Right renal pelvis (tissue), 4 donors: ENCODE measurements at regions not wholly inside any gene's neighbourhood (a gene's known extent, or its start where the extent isn't known, plus 50 kb on each side); places are given as distances from the start of the nearest gene placed in this dataset.
"Not testable (repeated sequence)": the region's sequence is repeated elsewhere in the genome, so short reads cannot be mapped to it uniquely, and the experiment has no call there.

Experiments
- DNase-seq, 4 donors: peaks; one replicate each; pipeline ENCODE4 v3.0.0-alpha.2; 2013; ENCODE audit warnings: low read depth in 4 of 4, low spot score in 3 of 4, missing footprints in 1 of 4

GRCh38 chr22:48511781-48512327 is 1315.8 kb downstream of the BRD1 start:
- DNase-seq, result no peak

- no peak for DNase-seq
Observed at GRCh38 chr22:48511211-48511610, 1316.5 kb downstream of the BRD1 start.

- no peak for DNase-seq
Observed at GRCh38 chr22:48510599-48510998, 1317.1 kb downstream of the BRD1 start.

GRCh38 chr22:48507595-48508350 is 1319.9 kb downstream of the BRD1 start:
- DNase-seq, result no peak

GRCh38 chr22:48507171-48507570 is 1320.5 kb downstream of the BRD1 start:
- no peak for DNase-seq

- DNase-seq, result no peak
Observed at GRCh38 chr22:48506506-48507145, 1321.0 kb downstream of the BRD1 start.

- no peak for DNase-seq
Observed at GRCh38 chr22:48505891-48506290, 1321.8 kb downstream of the BRD1 start.

GRCh38 chr22:48504519-48505140 is 1323.0 kb downstream of the BRD1 start:
- DNase-seq, result no peak

- DNase-seq, result no peak
Observed at GRCh38 chr22:48503876-48504275, 1323.8 kb downstream of the BRD1 start.

GRCh38 chr22:48503035-48503625 is 1324.5 kb downstream of the BRD1 start:
- DNase-seq, result no peak

GRCh38 chr22:48501231-48501750 is 1326.4 kb downstream of the BRD1 start:
- DNase-seq, result no peak

- no peak for DNase-seq
Observed at GRCh38 chr22:48500471-48501230, 1327.0 kb downstream of the BRD1 start.

- no peak for DNase-seq
Observed at GRCh38 chr22:48499456-48500425, 1327.9 kb downstream of the BRD1 start.

GRCh38 chr22:48498526-48499331 is 1328.9 kb downstream of the BRD1 start:
- no peak for DNase-seq

- not testable (repeated sequence) for DNase-seq
Observed at GRCh38 chr22:48497743-48498520, 1329.7 kb downstream of the BRD1 start.

- no peak for DNase-seq
Observed at GRCh38 chr22:48496987-48497650, 1330.6 kb downstream of the BRD1 start.
